ENCODE measurements at regions not wholly inside any gene's neighbourhood (a gene's known extent, or its start where the extent isn't known, plus 50 kb on each side); places are given as distances from the start of the nearest gene placed in this dataset.

DNA sequence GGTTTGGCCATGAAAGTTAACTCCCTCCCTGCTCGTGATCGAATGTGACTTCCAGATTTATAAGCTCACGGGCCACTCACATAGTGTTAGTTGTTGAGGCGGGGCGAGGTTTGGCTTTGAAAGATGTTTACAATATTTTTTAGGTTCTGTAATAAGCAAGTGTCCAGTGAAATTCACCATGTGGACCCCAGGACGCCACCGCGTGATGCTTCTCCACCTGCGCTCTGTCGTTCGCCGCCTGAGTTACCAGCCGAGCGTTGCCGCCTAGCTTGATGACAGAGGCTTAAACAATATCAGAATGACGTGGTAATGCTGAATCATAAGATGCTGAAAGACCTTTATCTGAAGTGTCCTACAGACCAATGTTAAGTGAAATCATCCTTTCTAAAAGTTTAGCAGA is 241.0 kb downstream of the MYLK4 start:
- H3K27me3 ChIP-seq (ENCODE audit: control insufficient read depth, insufficient read depth, low read length) = no peaks in the 10 kb centered on the region
- no peak overlapping the region for H3K4me3 ChIP-seq (ENCODE audit: low read depth, low read length)
- H3K36me3 ChIP-seq (ENCODE audit: control insufficient read depth, insufficient read depth, low read length) = no peaks in the 10 kb centered on the region
- no peaks in the 10 kb centered on the region for H3K9me3 ChIP-seq (ENCODE audit: control insufficient read depth, insufficient read depth, low read length)
- H3K9ac ChIP-seq (ENCODE audit: low read depth, low read length) = no peak overlapping the region
- H3K4me1 ChIP-seq (ENCODE audit: control insufficient read depth, insufficient read depth, low read length) = no peaks in the 10 kb centered on the region

GRCh38 chr6:2508071-2508470 is 242.7 kb downstream of the MYLK4 start:
- Histone ChIP-seq H3K9ac (ENCODE audit: low read depth, low read length) (no peak overlapping the region), H3K27me3 (ENCODE audit: control insufficient read depth, insufficient read depth, low read length) (no peaks in the 10 kb centered on the region), H3K4me3 (ENCODE audit: low read depth, low read length) (no peak overlapping the region), H3K36me3 (ENCODE audit: control insufficient read depth, insufficient read depth, low read length) (no peaks in the 10 kb centered on the region), H3K4me1 (ENCODE audit: control insufficient read depth, insufficient read depth, low read length) (no peaks in the 10 kb centered on the region), H3K9me3 (ENCODE audit: control insufficient read depth, insufficient read depth, low read length) (no peaks in the 10 kb centered on the region)

GRCh38 chr6:2507521-2508037 is 243.1 kb downstream of the MYLK4 start:
- Histone ChIP-seq H3K4me1 (ENCODE audit: control insufficient read depth, insufficient read depth, low read length) (no peaks in the 10 kb centered on the region), H3K36me3 (ENCODE audit: control insufficient read depth, insufficient read depth, low read length) (no peaks in the 10 kb centered on the region), H3K9ac (ENCODE audit: low read depth, low read length) (no peak overlapping the region), H3K27me3 (ENCODE audit: control insufficient read depth, insufficient read depth, low read length) (no peaks in the 10 kb centered on the region), H3K9me3 (ENCODE audit: control insufficient read depth, insufficient read depth, low read length) (no peaks in the 10 kb centered on the region), H3K4me3 (ENCODE audit: low read depth, low read length) (no peak overlapping the region)

DNA sequence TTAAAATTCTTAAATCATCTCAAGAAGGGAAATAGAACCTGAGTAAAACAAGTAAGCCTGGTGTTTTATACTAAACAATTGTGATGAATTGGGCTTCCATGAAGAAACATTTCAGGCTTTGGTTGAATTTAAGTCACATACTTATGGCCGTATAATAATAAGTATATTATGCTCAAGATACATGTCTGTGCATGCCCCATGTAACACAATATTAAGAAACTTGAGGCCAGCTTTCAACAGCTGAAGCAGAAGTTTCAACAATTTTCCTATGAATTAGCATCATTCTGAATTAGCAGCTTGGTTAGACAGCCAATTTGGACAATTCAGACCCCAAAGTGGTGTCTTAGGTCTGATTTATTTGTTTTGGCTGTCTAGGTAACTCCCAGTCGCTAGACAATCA is 243.7 kb downstream of the MYLK4 start:
- no peaks in the 10 kb centered on the region for H3K36me3 ChIP-seq (ENCODE audit: control insufficient read depth, insufficient read depth, low read length)
- H3K4me1 ChIP-seq (ENCODE audit: control insufficient read depth, insufficient read depth, low read length) = no peaks in the 10 kb centered on the region
- no peaks in the 10 kb centered on the region for H3K9me3 ChIP-seq (ENCODE audit: control insufficient read depth, insufficient read depth, low read length)
- no peaks in the 10 kb centered on the region for H3K27me3 ChIP-seq (ENCODE audit: control insufficient read depth, insufficient read depth, low read length)
- H3K9ac ChIP-seq (ENCODE audit: low read depth, low read length) = no peak overlapping the region
- no peak overlapping the region for H3K4me3 ChIP-seq (ENCODE audit: low read depth, low read length)

- Histone ChIP-seq H3K4me1 (ENCODE audit: control insufficient read depth, insufficient read depth, low read length) (no peaks in the 10 kb centered on the region), H3K27me3 (ENCODE audit: control insufficient read depth, insufficient read depth, low read length) (no peaks in the 10 kb centered on the region), H3K36me3 (ENCODE audit: control insufficient read depth, insufficient read depth, low read length) (no peaks in the 10 kb centered on the region), H3K4me3 (ENCODE audit: low read depth, low read length) (no peak overlapping the region), H3K9me3 (ENCODE audit: control insufficient read depth, insufficient read depth, low read length) (no peaks in the 10 kb centered on the region), H3K9ac (ENCODE audit: low read depth, low read length) (no peak overlapping the region)
Observed at GRCh38 chr6:2505624-2506023, 245.1 kb downstream of the MYLK4 start.

- H3K4me1 ChIP-seq (ENCODE audit: control insufficient read depth, insufficient read depth, low read length) = no peaks in the 10 kb centered on the region
- H3K9ac ChIP-seq (ENCODE audit: low read depth, low read length) = no peak overlapping the region
- H3K9me3 ChIP-seq (ENCODE audit: control insufficient read depth, insufficient read depth, low read length) = no peaks in the 10 kb centered on the region
- H3K4me3 ChIP-seq (ENCODE audit: low read depth, low read length) = no peak overlapping the region
- no peaks in the 10 kb centered on the region for H3K36me3 ChIP-seq (ENCODE audit: control insufficient read depth, insufficient read depth, low read length)
- no peaks in the 10 kb centered on the region for H3K27me3 ChIP-seq (ENCODE audit: control insufficient read depth, insufficient read depth, low read length)
Observed at GRCh38 chr6:2504495-2505064, 246.1 kb downstream of the MYLK4 start.

DNA sequence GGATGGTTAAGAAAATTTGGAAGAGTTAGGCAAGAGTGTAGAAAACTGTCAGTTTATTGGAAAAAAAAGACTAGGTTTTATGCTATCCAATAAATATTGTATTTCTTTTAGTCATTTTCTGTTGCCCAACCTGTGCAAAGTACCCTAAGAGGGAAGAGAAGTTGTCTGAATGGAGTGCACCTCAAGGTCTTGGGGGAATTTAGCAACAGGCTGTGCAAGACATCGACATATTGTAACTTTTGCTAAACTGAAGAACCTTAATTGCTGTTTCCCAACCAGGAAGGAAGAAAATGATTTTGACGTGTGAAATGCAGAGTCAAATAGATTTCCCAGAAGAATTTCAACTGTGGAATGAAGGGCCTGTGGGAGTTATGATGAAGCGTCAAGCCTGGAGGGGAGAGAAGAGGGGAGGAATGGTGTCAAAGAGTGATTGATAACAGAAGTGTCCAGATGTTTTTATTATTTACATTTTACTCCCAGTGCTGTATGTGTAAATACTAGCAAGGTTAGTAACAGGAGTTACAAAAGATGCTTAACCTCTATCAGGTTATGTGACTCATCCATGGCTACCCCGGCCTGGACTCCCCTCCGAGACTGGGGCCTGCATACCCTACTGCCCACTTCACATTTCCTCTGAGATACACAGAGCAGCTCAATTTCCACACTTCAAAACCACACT is 246.8 kb downstream of the MYLK4 start:
- Histone ChIP-seq H3K9ac (ENCODE audit: low read depth, low read length) (no peak overlapping the region), H3K4me1 (ENCODE audit: control insufficient read depth, insufficient read depth, low read length) (no peaks in the 10 kb centered on the region), H3K36me3 (ENCODE audit: control insufficient read depth, insufficient read depth, low read length) (no peaks in the 10 kb centered on the region), H3K27me3 (ENCODE audit: control insufficient read depth, insufficient read depth, low read length) (no peaks in the 10 kb centered on the region), H3K9me3 (ENCODE audit: control insufficient read depth, insufficient read depth, low read length) (no peaks in the 10 kb centered on the region), H3K4me3 (ENCODE audit: low read depth, low read length) (no peak overlapping the region)

- Histone ChIP-seq H3K9ac (ENCODE audit: low read depth, low read length) (no peak overlapping the region), H3K4me3 (ENCODE audit: low read depth, low read length) (no peak overlapping the region), H3K36me3 (ENCODE audit: control insufficient read depth, insufficient read depth, low read length) (no peaks in the 10 kb centered on the region), H3K27me3 (ENCODE audit: control insufficient read depth, insufficient read depth, low read length) (no peaks in the 10 kb centered on the region), H3K9me3 (ENCODE audit: control insufficient read depth, insufficient read depth, low read length) (no peaks in the 10 kb centered on the region), H3K4me1 (ENCODE audit: control insufficient read depth, insufficient read depth, low read length) (no peaks in the 10 kb centered on the region)
Observed at GRCh38 chr6:2502998-2503674, 247.6 kb downstream of the MYLK4 start.

GRCh38 chr6:2502096-2502997 is 248.4 kb downstream of the MYLK4 start:
- H3K9ac ChIP-seq (ENCODE audit: low read depth, low read length) = no peak overlapping the region
- no peaks in the 10 kb centered on the region for H3K36me3 ChIP-seq (ENCODE audit: control insufficient read depth, insufficient read depth, low read length)
- H3K4me3 ChIP-seq (ENCODE audit: low read depth, low read length) = no peak overlapping the region
- no peaks in the 10 kb centered on the region for H3K4me1 ChIP-seq (ENCODE audit: control insufficient read depth, insufficient read depth, low read length)
- no peaks in the 10 kb centered on the region for H3K9me3 ChIP-seq (ENCODE audit: control insufficient read depth, insufficient read depth, low read length)
- H3K27me3 ChIP-seq (ENCODE audit: control insufficient read depth, insufficient read depth, low read length) = no peaks in the 10 kb centered on the region

- Histone ChIP-seq H3K4me3 (ENCODE audit: low read depth, low read length) (no peak overlapping the region), H3K27me3 (ENCODE audit: control insufficient read depth, insufficient read depth, low read length) (no peaks in the 10 kb centered on the region), H3K4me1 (ENCODE audit: control insufficient read depth, insufficient read depth, low read length) (no peaks in the 10 kb centered on the region), H3K9ac (ENCODE audit: low read depth, low read length) (no peak overlapping the region), H3K9me3 (ENCODE audit: control insufficient read depth, insufficient read depth, low read length) (no peaks in the 10 kb centered on the region), H3K36me3 (ENCODE audit: control insufficient read depth, insufficient read depth, low read length) (no peaks in the 10 kb centered on the region)
Observed at GRCh38 chr6:2497922-2498623, 252.6 kb downstream of the MYLK4 start.

GRCh38 chr6:2496291-2496690 is 250.9 kb upstream of the GMDS start:
- H3K36me3 ChIP-seq (ENCODE audit: control insufficient read depth, insufficient read depth, low read length) = no peaks in the 10 kb centered on the region
- no peaks in the 10 kb centered on the region for H3K4me1 ChIP-seq (ENCODE audit: control insufficient read depth, insufficient read depth, low read length)
- no peak overlapping the region for H3K9ac ChIP-seq (ENCODE audit: low read depth, low read length)
- H3K9me3 ChIP-seq (ENCODE audit: control insufficient read depth, insufficient read depth, low read length) = no peaks in the 10 kb centered on the region
- no peaks in the 10 kb centered on the region for H3K27me3 ChIP-seq (ENCODE audit: control insufficient read depth, insufficient read depth, low read length)
- H3K4me3 ChIP-seq (ENCODE audit: low read depth, low read length) = no peak overlapping the region

All from iPS-15b (cell line).